ENCODE measurements at regions not wholly inside any gene's neighbourhood (a gene's known extent, or its start where the extent isn't known, plus 50 kb on each side); places are given as distances from the start of the nearest gene placed in this dataset.

DNA sequence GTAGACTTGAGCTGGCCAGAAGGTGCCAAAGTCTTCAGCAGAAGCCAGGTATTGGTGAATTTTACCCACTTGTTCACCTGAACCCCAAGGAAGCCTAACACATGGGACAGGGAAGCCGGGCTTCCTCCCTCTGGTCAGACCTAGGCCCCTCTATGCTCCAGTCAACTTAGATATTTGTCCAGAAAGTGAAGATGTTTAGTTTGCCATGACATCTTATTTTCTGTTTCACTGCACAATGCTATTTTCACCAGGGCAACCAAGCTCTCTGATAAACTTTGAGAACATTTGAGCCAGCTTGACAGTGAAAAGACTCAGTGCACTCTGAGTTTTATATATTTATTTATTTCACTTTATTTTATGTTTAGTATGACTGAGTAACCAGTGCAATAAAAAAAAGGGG, 71.0 kb downstream of the SOX14 start:
- TF ChIP-seq EZH2 (IDR thresholded peaks at IDR 0.05; ENCODE audit: insufficient read depth, poor library complexity, severe bottlenecking): no peak
- no peak for TF ChIP-seq EZH2phosphoT487 (IDR thresholded peaks at IDR 0.05; ENCODE audit: insufficient read depth, low read depth)
